Mesenchymal stem cell (in vitro differentiated cells and primary cell): ENCODE measurements at regions not wholly inside any gene's neighbourhood (a gene's known extent, or its start where the extent isn't known, plus 50 kb on each side); places are given as distances from the start of the nearest gene placed in this dataset.
A peak's percentile ranks its signal among the peaks of the same experiment; 100 is the strongest.

Experiments
- DNase-seq: peaks from one replicate; pipeline ENCODE4 v3.0.0-alpha.2; 2013
- H2AFZ ChIP-seq: one replicate; pipeline ENCODE4 v1.6.1; 2013; ENCODE audit warnings: low read depth, mild to moderate bottlenecking, control low read depth, inconsistent platforms, low read length, moderate library complexity
- H2AK5ac ChIP-seq: 2 replicates; pipeline ENCODE4 v1.6.1; 2013; ENCODE audit warnings: low read length, moderate library complexity, mild to moderate bottlenecking, inconsistent platforms; ENCODE audit not compliant: severe bottlenecking
- H2BK120ac ChIP-seq: one replicate; pipeline ENCODE4 v1.6.1; 2013; ENCODE audit warnings: low read depth, mild to moderate bottlenecking, inconsistent platforms, low read length, moderate library complexity
- H2BK12ac ChIP-seq, 2 experiments: one replicate each; pipeline ENCODE4 v1.6.1; 2013; ENCODE audit warnings: inconsistent platforms in 2 of 2, low read length in 2 of 2, mild to moderate bottlenecking in 2 of 2, moderate library complexity in 2 of 2, control low read depth in 1 of 2
- H2BK15ac ChIP-seq: one replicate; pipeline ENCODE4 v1.6.1; 2013; ENCODE audit warnings: mild to moderate bottlenecking, low read depth, inconsistent platforms; ENCODE audit not compliant: poor library complexity, severe bottlenecking
- H2BK5ac ChIP-seq: 2 replicates; pipeline ENCODE4 v1.6.1; 2013; ENCODE audit warnings: low read depth, mild to moderate bottlenecking, low read length, control low read depth, inconsistent platforms; ENCODE audit not compliant: poor library complexity, severe bottlenecking
- H3K14ac ChIP-seq, 2 experiments: one replicate each; pipeline ENCODE4 v1.6.1; 2013; ENCODE audit warnings: inconsistent platforms in 2 of 2, low read length in 2 of 2, control low read depth in 1 of 2, mild to moderate bottlenecking in 1 of 2, moderate library complexity in 1 of 2
- H3K18ac ChIP-seq, 2 experiments: one replicate each; pipeline ENCODE4 v1.6.1; 2013; ENCODE audit warnings: inconsistent platforms in 2 of 2, low read length in 2 of 2, control low read depth in 1 of 2, low read depth in 1 of 2, mild to moderate bottlenecking in 1 of 2
- H3K23ac ChIP-seq, 2 experiments: one replicate each; pipeline ENCODE4 v1.6.1; 2013; ENCODE audit warnings: inconsistent platforms in 2 of 2, low read length in 2 of 2, mild to moderate bottlenecking in 2 of 2, moderate library complexity in 2 of 2, control low read depth in 1 of 2
- H3K27ac ChIP-seq: 2 replicates; pipeline ENCODE4 v1.5.1; 2013; ENCODE audit warnings: mild to moderate bottlenecking, moderate library complexity, low read length, control low read depth, inconsistent platforms; ENCODE audit not compliant: poor library complexity, severe bottlenecking
- H3K27me3 ChIP-seq, 2 experiments: 2 replicates each; pipeline versions ENCODE4 v1.6.1 to v1.7.0; 2013; ENCODE audit warnings: low read length in 2 of 2, mild to moderate bottlenecking in 2 of 2, moderate library complexity in 2 of 2, control low read depth in 1 of 2, inconsistent platforms in 1 of 2; ENCODE audit not compliant: control insufficient read depth in 1 of 2, insufficient read depth in 1 of 2
- H3K36me3 ChIP-seq, 2 experiments: 2 replicates each; pipeline versions ENCODE4 v1.6.1 to v1.7.0; 2013; ENCODE audit warnings: low read length in 2 of 2, control low read depth in 1 of 2, inconsistent platforms in 1 of 2, low read depth in 1 of 2, mild to moderate bottlenecking in 1 of 2; ENCODE audit not compliant: insufficient read depth in 2 of 2, control insufficient read depth in 1 of 2
- H3K4ac ChIP-seq, 2 experiments: one replicate each; pipeline ENCODE4 v1.6.1; 2013; ENCODE audit warnings: inconsistent platforms in 2 of 2, low read length in 2 of 2, mild to moderate bottlenecking in 2 of 2, moderate library complexity in 2 of 2, control low read depth in 1 of 2, low read depth in 1 of 2
- H3K4me1 ChIP-seq: 2 replicates; pipeline ENCODE4 v1.6.1; 2013; ENCODE audit warnings: low read depth, low read length, control low read depth; ENCODE audit not compliant: control insufficient read depth, insufficient read depth
- H3K4me2 ChIP-seq: 2 replicates; pipeline ENCODE4 v1.6.1; 2013; ENCODE audit warnings: low read length, mild to moderate bottlenecking, inconsistent platforms; ENCODE audit not compliant: poor library complexity, severe bottlenecking
- H3K4me3 ChIP-seq, 2 experiments: 2 replicates each; pipeline versions ENCODE4 v1.5.1 to v1.7.0; 2013; ENCODE audit warnings: low read length in 2 of 2, mild to moderate bottlenecking in 2 of 2, control low read depth in 1 of 2, low read depth in 1 of 2; ENCODE audit not compliant: insufficient read depth in 1 of 2
- H3K79me1 ChIP-seq: replicated peaks from 2 replicates; pipeline ENCODE4 v1.6.1; 2013; ENCODE audit warnings: mild to moderate bottlenecking, control low read depth, low read length, inconsistent platforms; ENCODE audit not compliant: poor library complexity, severe bottlenecking
- H3K9ac ChIP-seq: 2 replicates; pipeline ENCODE4 v1.7.0; 2013; ENCODE audit warnings: mild to moderate bottlenecking, low read length, moderate library complexity
- H3K9me3 ChIP-seq: 2 replicates; pipeline ENCODE4 v1.7.0; 2013; ENCODE audit warnings: mild to moderate bottlenecking, low read length; ENCODE audit not compliant: control insufficient read depth
- H4K8ac ChIP-seq: one replicate; pipeline ENCODE4 v1.6.1; 2013; ENCODE audit warnings: inconsistent platforms, mild to moderate bottlenecking, low read length, moderate library complexity
- H4K91ac ChIP-seq: one replicate; pipeline ENCODE4 v1.6.1; 2013; ENCODE audit warnings: mild to moderate bottlenecking, low read length, inconsistent platforms
- WGBS: methylation state at CpG from one replicate; pipeline ENCODE4 v1.1.7; 2013; ENCODE audit warnings: mixed read lengths; 5-methylcytosine and 5-hydroxymethylcytosine counted together

DNA sequence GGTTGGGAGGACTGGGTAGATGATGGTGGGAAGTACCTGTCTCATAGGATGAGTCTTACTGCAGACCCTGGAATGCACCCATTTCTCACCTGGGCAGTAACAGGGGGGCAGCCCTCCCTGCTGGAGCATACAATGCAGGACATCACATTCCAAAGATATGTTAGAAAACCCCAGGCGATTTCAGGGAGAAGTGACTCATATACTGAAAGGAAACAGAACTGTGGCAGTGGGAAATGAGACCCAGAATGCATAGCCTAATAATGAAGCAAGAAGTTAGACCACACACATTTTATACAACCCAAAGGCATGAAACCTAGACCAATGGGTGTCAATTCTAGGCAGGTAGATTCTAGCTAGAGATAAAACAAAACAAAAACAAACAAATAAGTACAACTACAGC is 402.7 kb downstream of the IRS2 start:
- Histone ChIP-seq H4K91ac (no peak overlapping the region), H3K9me3 (no peaks in the 10 kb centered on the region), H3K27ac (peak overlapping the region; percentile 61), H2BK12ac (no peak overlapping the region), H3K27me3 (no peaks in the 10 kb centered on the region), H2BK120ac (no peak overlapping the region), H3K9ac (no peak overlapping the region), H3K79me1 (no peaks in the 10 kb centered on the region), H3K36me3 (no peaks in the 10 kb centered on the region), H2BK15ac (no peak overlapping the region), H3K4me1 (peaks cover 5% of the 10 kb centered on the region), H2AFZ (no peak overlapping the region), H3K4me3 (no peak overlapping the region), H3K4ac (no peak overlapping the region), H3K23ac (no peak overlapping the region), H3K18ac (no peak overlapping the region), H3K4me2 (no peak overlapping the region), H4K8ac (no peak overlapping the region), H2BK5ac (no peak overlapping the region), H3K14ac (no peak overlapping the region), H2AK5ac (no peak overlapping the region)
- no CpG with 5 or more reads among the region's 1 CpG for WGBS
- DNase-seq: peak; percentile 76

DNA sequence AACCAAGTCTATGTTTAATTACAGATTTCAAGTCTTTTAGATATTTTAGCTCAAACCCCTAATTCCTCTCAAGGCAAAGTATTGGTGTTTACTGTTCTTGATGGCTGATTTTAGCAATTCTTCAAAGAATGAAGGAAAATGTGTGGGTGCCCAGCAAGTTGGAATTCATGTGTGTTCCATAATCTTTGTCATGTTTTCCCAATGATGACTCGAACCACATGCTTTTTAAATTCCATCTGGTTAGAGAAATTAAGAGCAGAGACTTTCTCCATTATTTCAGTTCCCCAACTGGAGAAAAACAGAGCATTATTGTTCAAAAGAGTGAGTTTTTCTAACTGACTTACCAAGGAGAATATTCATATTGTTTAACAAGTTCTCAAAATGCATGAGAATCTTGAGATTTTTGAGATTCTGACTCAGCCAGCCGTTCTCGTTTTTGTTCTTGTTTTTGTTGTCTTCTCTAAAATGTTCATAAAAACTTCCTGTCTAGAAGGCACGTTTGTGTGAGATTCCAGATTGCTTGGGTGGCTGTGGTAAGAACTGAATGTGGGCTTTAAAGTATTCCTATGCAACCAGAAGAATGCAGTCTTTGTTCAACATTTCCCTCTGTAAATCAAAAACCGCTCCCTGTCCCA is 404.7 kb downstream of the IRS2 start:
- Histone ChIP-seq H3K18ac (no peak overlapping the region), H2AK5ac (no peak overlapping the region), H3K23ac (no peak overlapping the region), H3K4me3 (no peak overlapping the region), H2BK120ac (no peak overlapping the region), H3K4ac (no peak overlapping the region), H3K4me2 (no peak overlapping the region), H3K79me1 (no peaks in the 10 kb centered on the region), H2BK15ac (no peak overlapping the region), H4K8ac (no peak overlapping the region), H3K9me3 (no peaks in the 10 kb centered on the region), H3K9ac (no peak overlapping the region), H2BK5ac (no peak overlapping the region), H2BK12ac (no peak overlapping the region), H3K27ac (peak overlapping the region; percentile 22), H2AFZ (no peak overlapping the region), H3K36me3 (no peaks in the 10 kb centered on the region), H3K4me1 (peaks cover 7% of the 10 kb centered on the region), H3K14ac (no peak overlapping the region), H4K91ac (no peak overlapping the region), H3K27me3 (no peaks in the 10 kb centered on the region)
- DNase-seq: peak; percentile 51
- WGBS: 8% methylated on average over 3 of the region's 5 CpGs

DNA sequence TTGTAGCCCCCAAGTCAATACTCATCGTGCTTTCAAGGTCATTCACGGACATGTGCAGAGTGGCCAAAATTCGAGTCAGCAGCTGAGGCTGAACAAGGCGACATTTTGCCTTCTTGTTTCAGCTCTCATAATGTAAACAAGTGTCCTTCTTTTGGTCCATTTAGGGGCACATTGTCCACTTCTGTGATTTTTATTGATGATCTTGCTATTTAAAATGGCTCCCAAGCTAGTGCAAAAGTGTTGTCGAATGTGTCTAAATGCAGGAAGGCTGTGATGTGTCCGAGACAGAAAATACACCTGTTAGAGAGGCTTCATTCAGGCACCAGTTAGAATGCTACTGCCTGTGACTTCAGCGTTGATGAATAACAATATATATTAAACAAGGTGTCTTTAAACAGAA is 405.9 kb downstream of the IRS2 start:
- Histone ChIP-seq H3K9ac (no peak overlapping the region), H3K4me1 (peaks cover 7% of the 10 kb centered on the region), H2BK15ac (no peak overlapping the region), H2BK12ac (no peak overlapping the region), H2BK120ac (no peak overlapping the region), H3K23ac (no peak overlapping the region), H2AFZ (no peak overlapping the region), H3K36me3 (no peaks in the 10 kb centered on the region), H4K91ac (no peak overlapping the region), H3K4me2 (no peak overlapping the region), H3K27me3 (no peaks in the 10 kb centered on the region), H3K14ac (no peak overlapping the region), H3K4me3 (no peak overlapping the region), H3K9me3 (no peaks in the 10 kb centered on the region), H2BK5ac (no peak overlapping the region), H2AK5ac (no peak overlapping the region), H4K8ac (no peak overlapping the region), H3K79me1 (no peaks in the 10 kb centered on the region), H3K18ac (no peak overlapping the region), H3K4ac (no peak overlapping the region), H3K27ac (no peak overlapping the region)
- WGBS: 97% methylated on average over 6 of the region's 7 CpGs
- no peak for DNase-seq

DNA sequence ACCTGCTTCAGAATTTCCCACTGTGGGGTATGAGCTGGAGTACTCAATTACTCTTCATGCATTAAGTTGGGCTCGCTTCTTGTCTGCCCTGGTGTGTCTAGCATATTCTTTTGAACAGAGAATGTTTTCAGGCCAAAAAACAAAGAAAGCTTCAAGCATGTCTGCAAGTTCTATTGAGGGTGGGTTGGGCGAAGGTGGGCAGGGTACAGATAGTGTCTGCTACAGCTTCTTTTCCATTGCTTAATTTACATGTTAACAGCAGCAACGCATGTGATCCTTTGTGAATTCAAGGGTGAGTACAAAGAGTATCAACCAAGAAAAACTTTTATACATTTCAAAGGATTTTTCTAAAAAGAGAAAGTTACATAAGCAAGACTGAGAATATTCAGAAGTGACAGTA is 406.5 kb downstream of the IRS2 start:
- no peak overlapping the region for H3K4me2 ChIP-seq
- no peak overlapping the region for H3K14ac ChIP-seq
- no peaks in the 10 kb centered on the region for H3K9me3 ChIP-seq
- H3K27ac ChIP-seq: no peak overlapping the region
- peaks cover 3% of the 10 kb centered on the region for H3K4me1 ChIP-seq
- no peak for DNase-seq
- no peak overlapping the region for H3K9ac ChIP-seq
- H3K79me1 ChIP-seq: no peaks in the 10 kb centered on the region
- H3K4ac ChIP-seq: no peak overlapping the region
- H3K4me3 ChIP-seq: no peak overlapping the region
- H3K36me3 ChIP-seq: no peaks in the 10 kb centered on the region
- 94% methylated on average over 1 of the region's 3 CpGs for WGBS
- no peaks in the 10 kb centered on the region for H3K27me3 ChIP-seq
- H2AFZ ChIP-seq: no peak overlapping the region
- H2BK15ac ChIP-seq: no peak overlapping the region
- no peak overlapping the region for H2BK12ac ChIP-seq
- H2AK5ac ChIP-seq: no peak overlapping the region
- no peak overlapping the region for H4K8ac ChIP-seq
- no peak overlapping the region for H2BK5ac ChIP-seq
- no peak overlapping the region for H4K91ac ChIP-seq
- no peak overlapping the region for H3K23ac ChIP-seq
- H3K18ac ChIP-seq: no peak overlapping the region
- H2BK120ac ChIP-seq: no peak overlapping the region
